ENCODE measurements at regions not wholly inside any gene's neighbourhood (a gene's known extent, or its start where the extent isn't known, plus 50 kb on each side); places are given as distances from the start of the nearest gene placed in this dataset.
"Not testable (repeated sequence)": the region's sequence is repeated elsewhere in the genome, so short reads cannot be mapped to it uniquely, and the experiment has no call there.

DNA sequence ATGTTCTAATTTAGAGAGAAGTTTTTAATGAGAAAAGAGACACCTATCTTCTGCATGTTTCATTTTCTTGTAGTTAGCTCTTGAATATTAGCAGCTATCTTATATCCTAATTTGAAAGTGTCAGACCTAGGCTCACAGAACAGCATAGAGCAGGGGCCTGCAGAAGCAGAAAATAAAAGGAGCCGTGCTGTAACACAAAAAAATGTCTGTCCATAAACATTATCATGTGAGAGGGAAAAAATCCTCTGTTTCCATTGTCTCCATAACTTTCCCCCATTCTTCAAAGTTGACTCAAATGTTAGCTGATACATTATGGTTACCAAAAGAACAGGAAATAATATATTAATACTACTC is 329.2 kb upstream of the EPHA5 start:
- Histone ChIP-seq H3F3A (ENCODE audit: insufficient read depth, low read length) (no peaks in the 10 kb centered on the region), H3K9me3 (replicated peaks; ENCODE audit: insufficient read depth, low read length) (no peaks in the 10 kb centered on the region), H4K20me1 (ENCODE audit: insufficient read depth, low read length) (no peaks in the 10 kb centered on the region), H3K36me3 (replicated peaks; ENCODE audit: insufficient read depth, low read length) (no peaks in the 10 kb centered on the region), H3K4me2 (ENCODE audit: low read depth, low read length) (no peak overlapping the region), H3K9me2 (replicated peaks; ENCODE audit: insufficient read depth, low read length) (no peaks in the 10 kb centered on the region), H3K79me2 (ENCODE audit: low read length) (no peaks in the 10 kb centered on the region), H2AFZ (ENCODE audit: low read length) (no peak overlapping the region), H3K27ac (ENCODE audit: low read length) (no peak overlapping the region), H3K9ac (ENCODE audit: low read length) (no peak overlapping the region), H3K27me3 (replicated peaks; ENCODE audit: insufficient read depth, low read length) (no peaks in the 10 kb centered on the region), H3K4me1 (ENCODE audit: low read length) (no peaks in the 10 kb centered on the region), H3K4me3 (ENCODE audit: low read length) (no peak overlapping the region)
- TF ChIP-seq EZH2 (optimal IDR thresholded peaks at IDR 0.05; ENCODE audit: low read depth, low read length): no peak
- TF ChIP-seq CTCF (IDR thresholded peaks at IDR 0.05; ENCODE audit: low read length): no peak
- TF ChIP-seq EZH2phosphoT487 (IDR thresholded peaks at IDR 0.05; ENCODE audit: low read length): no peak
- no peak for DNase-seq

- not testable (repeated sequence) for H3K79me2 ChIP-seq (ENCODE audit: low read length); H3K4me2 ChIP-seq (ENCODE audit: low read depth, low read length); H3K4me1 ChIP-seq (ENCODE audit: low read length); H3K27me3 ChIP-seq (replicated peaks; ENCODE audit: insufficient read depth, low read length); H3K27ac ChIP-seq (ENCODE audit: low read length); H2AFZ ChIP-seq (ENCODE audit: low read length); H3F3A ChIP-seq (ENCODE audit: insufficient read depth, low read length); H3K9ac ChIP-seq (ENCODE audit: low read length); DNase-seq; H3K9me3 ChIP-seq (replicated peaks; ENCODE audit: insufficient read depth, low read length); H3K9me2 ChIP-seq (replicated peaks; ENCODE audit: insufficient read depth, low read length); H3K4me3 ChIP-seq (ENCODE audit: low read length); H4K20me1 ChIP-seq (ENCODE audit: insufficient read depth, low read length); H3K36me3 ChIP-seq (replicated peaks; ENCODE audit: insufficient read depth, low read length)
These were observed 328.7 kb upstream of the EPHA5 start for GRCh38 chr4:65998807-65999517.

DNA sequence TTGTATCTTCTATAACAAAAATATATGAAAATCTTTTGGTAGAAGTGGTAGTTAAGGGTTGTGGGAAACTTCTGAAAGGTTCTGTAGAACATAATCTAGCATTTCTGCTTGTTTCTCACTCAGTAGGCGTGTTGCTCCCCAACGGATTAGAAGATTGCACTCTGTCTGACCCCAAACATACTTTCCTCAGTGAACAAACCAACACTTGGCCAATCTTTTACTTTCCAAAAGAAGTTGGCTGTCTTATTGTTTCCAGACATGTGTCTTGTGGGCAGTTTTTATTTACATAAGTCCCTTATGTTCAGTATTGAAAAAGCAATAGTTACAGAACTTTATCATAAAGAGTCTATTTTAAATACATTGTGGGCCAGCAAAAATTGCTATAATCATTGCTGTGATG is 312.8 kb upstream of the EPHA5 start:
- Histone ChIP-seq H3K27me3 (replicated peaks; ENCODE audit: insufficient read depth, low read length) (no peaks in the 10 kb centered on the region), H3K4me3 (ENCODE audit: low read length) (no peak overlapping the region), H3K79me2 (ENCODE audit: low read length) (no peaks in the 10 kb centered on the region), H3K9ac (ENCODE audit: low read length) (no peak overlapping the region), H3K4me1 (ENCODE audit: low read length) (no peaks in the 10 kb centered on the region), H2AFZ (ENCODE audit: low read length) (no peak overlapping the region), H3K4me2 (ENCODE audit: low read depth, low read length) (no peak overlapping the region), H3K9me2 (replicated peaks; ENCODE audit: insufficient read depth, low read length) (no peaks in the 10 kb centered on the region), H3K36me3 (replicated peaks; ENCODE audit: insufficient read depth, low read length) (no peaks in the 10 kb centered on the region), H3F3A (ENCODE audit: insufficient read depth, low read length) (no peaks in the 10 kb centered on the region), H3K9me3 (replicated peaks; ENCODE audit: insufficient read depth, low read length) (no peaks in the 10 kb centered on the region), H4K20me1 (ENCODE audit: insufficient read depth, low read length) (no peaks in the 10 kb centered on the region), H3K27ac (ENCODE audit: low read length) (no peak overlapping the region)
- DNase-seq: no peak
- TF ChIP-seq EZH2phosphoT487 (IDR thresholded peaks at IDR 0.05; ENCODE audit: low read length) (no peak), CTCF (IDR thresholded peaks at IDR 0.05; ENCODE audit: low read length) (no peak), EZH2 (optimal IDR thresholded peaks at IDR 0.05; ENCODE audit: low read depth, low read length) (no peak)

DNA sequence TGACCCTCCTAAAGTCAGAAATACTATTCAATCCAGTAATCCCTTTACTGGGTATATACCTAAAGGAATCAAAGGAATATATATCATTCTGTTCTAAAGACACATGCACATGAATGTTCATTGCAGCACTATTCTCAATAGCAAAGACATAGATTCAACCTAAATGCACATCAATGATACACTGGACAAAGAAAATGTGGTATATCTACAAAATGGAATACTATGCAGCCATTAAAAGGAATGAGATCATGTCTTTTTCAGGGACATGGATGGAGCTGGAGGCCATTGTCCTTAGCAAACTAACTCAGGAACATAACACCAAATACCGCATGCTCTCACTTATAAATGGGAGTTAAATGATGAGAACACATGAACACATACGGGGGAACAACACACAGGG is 306.0 kb upstream of the EPHA5 start:
- H4K20me1 ChIP-seq (ENCODE audit: insufficient read depth, low read length): no peaks in the 10 kb centered on the region
- H3F3A ChIP-seq (ENCODE audit: insufficient read depth, low read length): no peaks in the 10 kb centered on the region
- H3K9ac ChIP-seq (ENCODE audit: low read length): no peak overlapping the region
- no peaks in the 10 kb centered on the region for H3K9me3 ChIP-seq (replicated peaks; ENCODE audit: insufficient read depth, low read length)
- no peak overlapping the region for H3K27ac ChIP-seq (ENCODE audit: low read length)
- H3K4me2 ChIP-seq (ENCODE audit: low read depth, low read length): no peak overlapping the region
- no peak for DNase-seq
- H3K4me1 ChIP-seq (ENCODE audit: low read length): no peaks in the 10 kb centered on the region
- H3K9me2 ChIP-seq (replicated peaks; ENCODE audit: insufficient read depth, low read length): no peaks in the 10 kb centered on the region
- no peaks in the 10 kb centered on the region for H3K36me3 ChIP-seq (replicated peaks; ENCODE audit: insufficient read depth, low read length)
- no peaks in the 10 kb centered on the region for H3K79me2 ChIP-seq (ENCODE audit: low read length)
- no peak overlapping the region for H2AFZ ChIP-seq (ENCODE audit: low read length)
- no peaks in the 10 kb centered on the region for H3K27me3 ChIP-seq (replicated peaks; ENCODE audit: insufficient read depth, low read length)
- H3K4me3 ChIP-seq (ENCODE audit: low read length): no peak overlapping the region
- TF ChIP-seq CTCF (IDR thresholded peaks at IDR 0.05; ENCODE audit: low read length) (no peak), EZH2phosphoT487 (IDR thresholded peaks at IDR 0.05; ENCODE audit: low read length) (no peak), EZH2 (optimal IDR thresholded peaks at IDR 0.05; ENCODE audit: low read depth, low read length) (no peak)

Measured in MM.1S (cell line).